B cell (primary cell): ENCODE measurements at regions not wholly inside any gene's neighbourhood (a gene's known extent, or its start where the extent isn't known, plus 50 kb on each side); places are given as distances from the start of the nearest gene placed in this dataset.

Source experiments
- CTCF ChIP-seq: fragments of 200-600 bp; IDR thresholded peaks from one replicate; pipeline ENCODE4 v1.8.0; 2022; ENCODE audit warnings: antibody characterized with exemption, mild to moderate bottlenecking
- EZH2 ChIP-seq: IDR thresholded peaks from 2 replicates; pipeline ENCODE4 v1.6.1; 2012; ENCODE audit warnings: borderline replicate concordance, low read depth, mild to moderate bottlenecking, moderate library complexity, low read length; ENCODE audit not compliant: insufficient read depth, poor library complexity, severe bottlenecking

GRCh38 chr7:16203065-16203464 lies 218.3 kb downstream of the CRPPA start:
- TF ChIP-seq CTCF: no peak
- no peak for TF ChIP-seq EZH2
